PC-9 (cell line): ENCODE measurements at regions not wholly inside any gene's neighbourhood (a gene's known extent, or its start where the extent isn't known, plus 50 kb on each side); places are given as distances from the start of the nearest gene placed in this dataset.
"Not testable (repeated sequence)": the region's sequence is repeated elsewhere in the genome, so short reads cannot be mapped to it uniquely, and the experiment has no call there.

Experiments used
- CTCF ChIP-seq: fragments of 200-600 bp; sonication (generic); conservative IDR thresholded peaks from 2 replicates; pipeline ENCODE4 v1.6.1; 2017; ENCODE audit warnings: mixed run types, antibody characterized with exemption, mild to moderate bottlenecking, moderate library complexity
- EZH2 ChIP-seq: fragments of 200-600 bp; sonication (generic); IDR thresholded peaks from 2 replicates; pipeline ENCODE4 v1.8.0; 2017; ENCODE audit warnings: antibody characterized with exemption, low read depth

- 0 out of 2 replicates have a peak, but pooled peaks have one; percentile 19 for TF ChIP-seq CTCF
- TF ChIP-seq EZH2 = not testable (repeated sequence)
These were observed 95.9 kb upstream of the ADORA2B start for GRCh38 chr17:15849054-15849453.
